Epithelial cell of esophagus (primary cell): ENCODE measurements at regions not wholly inside any gene's neighbourhood (a gene's known extent, or its start where the extent isn't known, plus 50 kb on each side); places are given as distances from the start of the nearest gene placed in this dataset.

Source experiments
- DNase-seq: peaks from one replicate; pipeline ENCODE4 v3.0.0; 2010; ENCODE audit warnings: low read depth
- H3K4me3 ChIP-seq: 2 replicates; pipeline ENCODE4 v1.5.1; 2011; ENCODE audit warnings: mild to moderate bottlenecking, low read length, control low read depth
- TF ChIP-seq, protein P1 (sequence below): IDR thresholded peaks from 2 replicates; pipeline ENCODE4 v1.5.1; 2011; ENCODE audit warnings: low read depth, mild to moderate bottlenecking, low read length, control low read depth, inconsistent platforms; ENCODE audit not compliant: insufficient read depth; ENCODE audit errors: missing control alignments

DNA sequence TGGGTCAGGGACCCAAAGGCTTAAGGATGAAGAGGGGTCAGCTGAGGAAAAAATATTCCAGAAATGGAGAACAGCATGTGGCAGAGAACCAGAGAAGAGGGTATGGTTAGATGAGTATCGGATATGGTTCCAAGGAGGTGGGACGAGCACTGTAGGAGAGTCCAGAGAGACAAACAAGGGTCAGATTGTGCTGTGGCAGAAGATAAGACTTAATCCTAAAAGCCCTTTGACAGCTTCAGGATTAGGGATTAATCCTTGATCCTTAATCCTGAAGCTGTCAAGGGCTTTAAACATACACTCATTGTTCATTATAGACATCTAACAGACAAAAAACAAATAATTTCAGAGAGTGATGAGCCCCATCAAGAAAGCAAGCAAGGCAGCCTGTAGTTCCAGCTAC lies 124.0 kb downstream of the SPTSSA start:
- no peak for DNase-seq
- no peak overlapping the region for H3K4me3 ChIP-seq
- TF ChIP-seq, protein P1, sequence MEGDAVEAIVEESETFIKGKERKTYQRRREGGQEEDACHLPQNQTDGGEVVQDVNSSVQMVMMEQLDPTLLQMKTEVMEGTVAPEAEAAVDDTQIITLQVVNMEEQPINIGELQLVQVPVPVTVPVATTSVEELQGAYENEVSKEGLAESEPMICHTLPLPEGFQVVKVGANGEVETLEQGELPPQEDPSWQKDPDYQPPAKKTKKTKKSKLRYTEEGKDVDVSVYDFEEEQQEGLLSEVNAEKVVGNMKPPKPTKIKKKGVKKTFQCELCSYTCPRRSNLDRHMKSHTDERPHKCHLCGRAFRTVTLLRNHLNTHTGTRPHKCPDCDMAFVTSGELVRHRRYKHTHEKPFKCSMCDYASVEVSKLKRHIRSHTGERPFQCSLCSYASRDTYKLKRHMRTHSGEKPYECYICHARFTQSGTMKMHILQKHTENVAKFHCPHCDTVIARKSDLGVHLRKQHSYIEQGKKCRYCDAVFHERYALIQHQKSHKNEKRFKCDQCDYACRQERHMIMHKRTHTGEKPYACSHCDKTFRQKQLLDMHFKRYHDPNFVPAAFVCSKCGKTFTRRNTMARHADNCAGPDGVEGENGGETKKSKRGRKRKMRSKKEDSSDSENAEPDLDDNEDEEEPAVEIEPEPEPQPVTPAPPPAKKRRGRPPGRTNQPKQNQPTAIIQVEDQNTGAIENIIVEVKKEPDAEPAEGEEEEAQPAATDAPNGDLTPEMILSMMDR, result no peak

DNA sequence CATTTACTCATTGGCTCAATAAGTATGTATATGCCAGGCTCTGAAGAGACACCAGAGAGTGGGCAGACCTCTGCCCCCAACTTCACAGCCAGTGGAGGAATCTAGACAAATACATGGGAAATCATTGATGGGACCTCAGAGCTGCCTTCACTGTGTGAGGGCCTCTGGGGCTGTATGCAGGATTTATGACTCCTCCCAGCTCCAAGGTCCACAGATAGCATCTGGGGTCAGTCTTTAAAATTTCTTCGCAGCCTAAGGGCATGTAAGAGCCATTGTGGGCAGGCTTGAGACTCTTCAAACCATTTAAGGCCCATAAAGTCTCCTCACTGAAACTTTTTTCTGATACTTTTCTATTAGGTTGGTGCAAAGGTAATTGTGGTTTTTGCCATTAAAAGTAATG lies 125.5 kb downstream of the SPTSSA start:
- no peak for DNase-seq
- no peak overlapping the region for H3K4me3 ChIP-seq
- TF ChIP-seq, protein P1, result no peak

DNA sequence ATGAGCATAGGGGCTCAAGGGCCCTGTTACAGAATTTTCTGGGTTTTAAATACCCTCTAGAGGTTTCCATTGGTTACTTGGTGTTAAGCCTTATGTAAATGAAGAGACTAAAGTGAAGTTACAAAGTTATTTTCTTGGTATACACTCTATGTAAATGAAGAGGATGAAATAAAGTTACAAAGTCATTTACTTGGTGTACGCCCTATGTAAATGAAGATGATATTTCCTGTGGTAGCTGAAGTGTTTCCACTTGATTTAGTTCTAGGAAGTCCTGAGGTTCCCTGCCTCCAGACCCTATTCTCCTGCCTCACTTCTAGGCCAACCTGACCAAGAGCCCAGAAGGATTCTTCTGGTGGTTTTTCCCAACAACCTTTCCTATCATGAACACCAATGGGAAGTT lies 126.1 kb downstream of the SPTSSA start:
- no peak overlapping the region for H3K4me3 ChIP-seq
- DNase-seq, result no peak
- TF ChIP-seq, protein P1, result no peak

DNA sequence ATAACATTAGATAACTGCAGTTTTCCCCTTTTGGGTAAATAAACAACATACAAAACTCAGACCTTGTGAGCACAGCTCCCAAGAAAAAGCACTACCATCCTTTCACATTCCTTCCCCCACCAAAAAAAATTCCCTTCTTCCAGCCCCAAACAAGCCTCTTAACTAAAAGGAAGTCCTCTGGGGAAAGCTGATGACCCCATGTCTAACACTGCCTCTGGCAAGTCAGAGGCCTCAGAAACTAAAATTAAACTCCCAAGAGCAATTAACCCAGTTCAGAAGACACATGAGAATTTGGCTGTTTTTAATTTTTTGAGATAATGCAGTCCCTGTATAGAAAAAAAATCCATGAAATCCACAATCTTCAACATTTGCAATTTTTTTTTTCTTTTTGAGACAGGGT lies 127.7 kb downstream of the SPTSSA start:
- DNase-seq, result no peak
- no peak overlapping the region for H3K4me3 ChIP-seq
- TF ChIP-seq, protein P1, result no peak

DNA sequence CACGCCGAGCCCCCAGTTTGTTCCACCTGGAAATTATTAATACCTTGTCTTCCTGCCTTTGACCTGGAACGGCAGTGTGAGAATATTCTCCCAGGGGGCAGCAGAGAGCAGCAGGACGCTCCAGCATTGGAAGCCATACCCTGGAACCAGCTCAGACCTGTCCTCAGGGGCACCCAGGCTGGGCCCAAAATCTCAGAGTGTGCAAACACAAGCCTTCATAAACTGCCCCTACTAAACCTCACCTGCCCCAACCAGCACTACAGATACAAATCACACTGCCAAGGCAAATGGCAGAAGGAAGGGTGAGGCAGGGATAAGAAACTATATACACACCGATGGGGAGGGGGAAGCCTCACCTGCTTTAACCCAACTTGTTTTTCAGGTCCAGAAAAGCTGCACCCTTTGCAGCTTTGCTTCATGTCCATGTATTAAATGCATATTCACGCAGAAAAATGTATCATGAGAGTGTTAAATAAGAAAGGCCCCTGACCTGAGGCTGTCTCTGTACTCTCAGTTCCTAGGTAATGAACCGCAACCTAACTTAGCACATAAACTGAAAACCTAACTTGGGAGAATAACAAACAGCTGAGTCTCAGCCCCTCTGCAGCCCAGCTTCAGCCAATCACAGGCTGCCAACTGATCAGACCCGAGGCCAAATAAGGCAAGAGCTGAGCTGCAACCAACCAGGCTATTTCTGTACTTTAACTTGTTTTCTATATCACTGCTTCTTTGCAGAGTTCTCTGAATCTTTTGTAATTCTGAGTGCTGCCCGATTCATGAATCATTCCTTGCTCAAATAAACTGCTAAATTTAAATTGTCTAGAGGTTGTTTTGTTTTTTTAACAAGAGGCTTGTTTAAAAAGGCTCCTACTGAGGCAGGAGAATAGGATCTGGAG lies 130.1 kb downstream of the SPTSSA start:
- peak overlapping the region; percentile 1 for H3K4me3 ChIP-seq
- DNase-seq, result peak; percentile 76
- TF ChIP-seq, protein P1, result peak; percentile 90

DNA sequence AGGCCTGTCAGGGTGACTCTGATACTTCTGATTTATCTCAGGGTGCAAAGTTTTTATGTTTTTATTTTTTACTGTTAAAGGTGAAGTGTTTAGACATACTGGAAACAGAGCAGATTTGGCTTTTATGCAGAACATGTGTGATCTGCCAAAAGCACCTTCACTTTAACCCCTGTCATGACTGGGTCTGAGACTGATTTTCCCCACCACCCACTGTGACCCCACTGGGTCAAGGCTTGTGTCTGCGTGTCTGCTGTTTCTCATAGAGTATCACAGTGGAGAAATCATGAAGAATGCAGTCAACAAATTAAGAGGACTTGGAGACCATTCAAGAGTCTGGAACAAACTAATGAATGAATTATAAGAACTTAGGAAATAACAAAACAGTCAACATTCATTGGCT lies 131.2 kb downstream of the SPTSSA start:
- DNase-seq, result no peak
- TF ChIP-seq, protein P1, result no peak

DNA sequence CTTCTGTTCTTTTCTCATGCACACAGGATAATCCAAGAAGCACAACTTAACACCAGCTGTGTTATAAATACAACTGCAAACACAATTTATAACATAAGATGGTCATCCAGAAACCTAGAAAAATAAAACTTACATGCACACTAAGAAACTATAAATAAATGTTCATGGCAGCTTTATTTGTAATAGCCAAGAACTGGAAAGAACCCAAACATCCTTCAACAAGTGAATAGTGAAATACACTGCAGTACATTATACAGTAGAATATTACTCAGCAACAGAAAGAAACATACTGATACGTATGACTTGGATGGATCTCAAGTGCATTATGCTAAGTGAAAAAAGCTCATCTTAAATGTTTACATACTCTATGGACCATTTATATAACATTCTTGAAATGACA lies 132.7 kb downstream of the SPTSSA start:
- DNase-seq, result no peak
- H3K4me3 ChIP-seq, result no peak overlapping the region
- TF ChIP-seq, protein P1, result no peak

More for the DNA sequence above, 131.2 kb downstream of the SPTSSA start:
- no peak overlapping the region for H3K4me3 ChIP-seq
